Panc1 (cell line): ENCODE measurements at regions not wholly inside any gene's neighbourhood (a gene's known extent, or its start where the extent isn't known, plus 50 kb on each side); places are given as distances from the start of the nearest gene placed in this dataset.

Experiments used
- ATAC-seq: fragments of 200-7000 bp; cut with Tn5 transposase; 2 replicates; pipeline ENCODE4 v1.9.1; 2020; ENCODE audit warnings: mild to moderate bottlenecking, moderate library complexity
- BruUV-seq: library from RNA; stranded (reverse); fragments of 400-500 nt; replicated peaks from 2 replicates; lab custom pipeline; 2021; lab: Mats Ljungman, UMichigan
- CTCF ChIA-PET: fragments of 300-600 bp; sonication (Branson Sonifier 250); formaldehyde crosslinking; loops from one replicate; lab custom pipeline; 2022; ENCODE audit warnings: antibody characterized with exemption; lab: Charles Lee
- POLR2A ChIA-PET: fragments of 300-600 bp; sonication (Branson Sonifier 250); formaldehyde crosslinking; loops from one replicate; lab custom pipeline; 2022; ENCODE audit warnings: antibody characterized with exemption; lab: Charles Lee
- DNase-seq: peaks from one replicate; pipeline ENCODE4 v3.0.0-alpha.2; 2010; ENCODE audit warnings: low read depth, low spot score
- H3K27ac ChIP-seq: 2 replicates; pipeline ENCODE4 v1.5.1; 2011; ENCODE audit warnings: mild to moderate bottlenecking, low read length, inconsistent platforms
- H3K27me3 ChIP-seq: fragments of 200-500 bp; sonication (Bioruptor generic); 2 replicates; pipeline ENCODE4 v1.6.0; 2014; ENCODE audit warnings: low read length, inconsistent platforms; ENCODE audit not compliant: control insufficient read depth, insufficient read depth
- H3K36me3 ChIP-seq: fragments of 200-500 bp; sonication (Bioruptor generic); 2 replicates; pipeline ENCODE4 v1.5.1; 2014; ENCODE audit warnings: inconsistent platforms, mild to moderate bottlenecking, low read length, moderate library complexity; ENCODE audit not compliant: control insufficient read depth, insufficient read depth
- H3K4me1 ChIP-seq: 2 replicates; pipeline ENCODE4 v1.5.1; 2011; ENCODE audit warnings: inconsistent platforms, mild to moderate bottlenecking, low read length, moderate library complexity; ENCODE audit not compliant: control insufficient read depth, insufficient read depth
- H3K4me3 ChIP-seq, 2 experiments: 2 replicates each; pipeline ENCODE4 v1.5.1; 2011 to 2012; ENCODE audit warnings: low read depth in 2 of 2, low read length in 2 of 2, mild to moderate bottlenecking in 2 of 2, inconsistent platforms in 1 of 2, moderate library complexity in 1 of 2
- H3K9me3 ChIP-seq: fragments of 200-500 bp; sonication (Bioruptor generic); 2 replicates; pipeline ENCODE4 v1.5.1; 2014; ENCODE audit warnings: low read depth, mild to moderate bottlenecking, inconsistent platforms, low read length, moderate library complexity; ENCODE audit not compliant: control insufficient read depth, insufficient read depth
- CTCF ChIP-seq: fragments of 450-650 bp; IDR thresholded peaks from 2 replicates; pipeline ENCODE4 v1.5.1; 2017; ENCODE audit warnings: mild to moderate bottlenecking
- POLR2AphosphoS5 ChIP-seq: IDR thresholded peaks from 2 replicates; pipeline ENCODE4 v1.6.1; 2012; ENCODE audit warnings: mild to moderate bottlenecking, low read depth, low read length, moderate library complexity
- SIN3A ChIP-seq: IDR thresholded peaks from 2 replicates; pipeline ENCODE4 v1.6.1; 2012; ENCODE audit warnings: low read depth, mild to moderate bottlenecking, low read length, moderate library complexity, borderline replicate concordance; ENCODE audit not compliant: insufficient read depth
- TCF7L2 ChIP-seq: IDR thresholded peaks from 2 replicates; pipeline ENCODE4 v1.6.1; 2011; ENCODE audit warnings: mild to moderate bottlenecking, low read depth, low read length, inconsistent platforms
- in situ Hi-C: cut with HindIII; loops from 2 replicates; pipeline ENCODE4 v1.10.0; 2016; ENCODE audit warnings: low sequenced_read_pairs, low pct_unique_long_range_greater_than_20kb
- intact Hi-C: fragments of 100-400 bp; cut with micrococcal nuclease; formaldehyde crosslinking; loops from one replicate; pipeline ENCODE4 v1.10.0; 2022; ENCODE audit not compliant: unreplicated experiment
- TF ChIP-seq, protein P1 (sequence below), 2 experiments: IDR thresholded peaks; 2 replicates each; pipeline ENCODE4 v1.6.1; 2011 to 2012; ENCODE audit warnings: low read depth in 2 of 2, control low read depth in 1 of 2, low read length in 1 of 2, mild to moderate bottlenecking in 1 of 2, moderate library complexity in 1 of 2; ENCODE audit not compliant: insufficient read depth in 1 of 2

- Histone ChIP-seq H3K27ac (no peak overlapping the region), H3K4me3 (no peak overlapping the region), H3K4me1 (no peaks in the 10 kb centered on the region), H3K9me3 (no peaks in the 10 kb centered on the region), H3K36me3 (no peaks in the 10 kb centered on the region), H3K27me3 (peaks cover 3% of the 10 kb centered on the region; the same call in 1 of the 2 replicates)
- no TSS peak for BruUV-seq
- TF ChIP-seq, protein P1, sequence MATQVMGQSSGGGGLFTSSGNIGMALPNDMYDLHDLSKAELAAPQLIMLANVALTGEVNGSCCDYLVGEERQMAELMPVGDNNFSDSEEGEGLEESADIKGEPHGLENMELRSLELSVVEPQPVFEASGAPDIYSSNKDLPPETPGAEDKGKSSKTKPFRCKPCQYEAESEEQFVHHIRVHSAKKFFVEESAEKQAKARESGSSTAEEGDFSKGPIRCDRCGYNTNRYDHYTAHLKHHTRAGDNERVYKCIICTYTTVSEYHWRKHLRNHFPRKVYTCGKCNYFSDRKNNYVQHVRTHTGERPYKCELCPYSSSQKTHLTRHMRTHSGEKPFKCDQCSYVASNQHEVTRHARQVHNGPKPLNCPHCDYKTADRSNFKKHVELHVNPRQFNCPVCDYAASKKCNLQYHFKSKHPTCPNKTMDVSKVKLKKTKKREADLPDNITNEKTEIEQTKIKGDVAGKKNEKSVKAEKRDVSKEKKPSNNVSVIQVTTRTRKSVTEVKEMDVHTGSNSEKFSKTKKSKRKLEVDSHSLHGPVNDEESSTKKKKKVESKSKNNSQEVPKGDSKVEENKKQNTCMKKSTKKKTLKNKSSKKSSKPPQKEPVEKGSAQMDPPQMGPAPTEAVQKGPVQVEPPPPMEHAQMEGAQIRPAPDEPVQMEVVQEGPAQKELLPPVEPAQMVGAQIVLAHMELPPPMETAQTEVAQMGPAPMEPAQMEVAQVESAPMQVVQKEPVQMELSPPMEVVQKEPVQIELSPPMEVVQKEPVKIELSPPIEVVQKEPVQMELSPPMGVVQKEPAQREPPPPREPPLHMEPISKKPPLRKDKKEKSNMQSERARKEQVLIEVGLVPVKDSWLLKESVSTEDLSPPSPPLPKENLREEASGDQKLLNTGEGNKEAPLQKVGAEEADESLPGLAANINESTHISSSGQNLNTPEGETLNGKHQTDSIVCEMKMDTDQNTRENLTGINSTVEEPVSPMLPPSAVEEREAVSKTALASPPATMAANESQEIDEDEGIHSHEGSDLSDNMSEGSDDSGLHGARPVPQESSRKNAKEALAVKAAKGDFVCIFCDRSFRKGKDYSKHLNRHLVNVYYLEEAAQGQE (IDR thresholded peaks at IDR 0.05; ENCODE audit: insufficient read depth in 1 of 2, low read depth in 2 of 2, low read length in 1 of 2), result no peak
- TF ChIP-seq CTCF (no peak), TCF7L2 (no peak), SIN3A (no peak), POLR2AphosphoS5 (no peak)
- DNase-seq (no peak), ATAC-seq (no peak)
- in situ Hi-C loops, result no loop called here
- intact Hi-C loops, result no loop called here
- POLR2A ChIA-PET, result no interaction called here
- CTCF ChIA-PET, result no interaction called here
These were observed 207.7 kb upstream of the CTAGE1 start for GRCh38 chr18:22625406-22625805.

- Histone ChIP-seq H3K36me3 (no peaks in the 10 kb centered on the region), H3K4me1 (no peaks in the 10 kb centered on the region), H3K27me3 (peaks cover 3% of the 10 kb centered on the region; the same call in 1 of the 2 replicates), H3K27ac (no peak overlapping the region), H3K4me3 (no peak overlapping the region), H3K9me3 (no peaks in the 10 kb centered on the region)
- ChIA-PET POLR2A (no interaction called here), CTCF (no interaction called here)
- in situ Hi-C loops (no loop called here), intact Hi-C loops (no loop called here)
- BruUV-seq, result no TSS peak
- TF ChIP-seq TCF7L2 (no peak), CTCF (no peak), SIN3A (no peak), POLR2AphosphoS5 (no peak)
- TF ChIP-seq, protein P1 (IDR thresholded peaks at IDR 0.05; ENCODE audit: insufficient read depth in 1 of 2, low read depth in 2 of 2, low read length in 1 of 2), result no peak
- ATAC-seq, result no peak
- no peak for DNase-seq
These were observed 209.1 kb upstream of the CTAGE1 start for GRCh38 chr18:22626771-22627170.
